GM11168 (cell line): ENCODE measurements at regions not wholly inside any gene's neighbourhood (a gene's known extent, or its start where the extent isn't known, plus 50 kb on each side); places are given as distances from the start of the nearest gene placed in this dataset.
"Not testable (repeated sequence)": the region's sequence is repeated elsewhere in the genome, so short reads cannot be mapped to it uniquely, and the experiment has no call there.

ENCODE experiments used
- in situ Hi-C: fragments of 300-500 bp; cut with MboI; formaldehyde crosslinking; loops from one replicate; pipeline ENCODE4 v1.12.0; 2022; ENCODE audit warnings: low sequenced_read_pairs; ENCODE audit not compliant: unreplicated experiment

- in situ Hi-C loops, result no loop called here
Measured at GRCh38 chr12:90832427-90832826, 122.5 kb downstream of the CCER1 start.

GRCh38 chr12:90831712-90832111 lies 123.3 kb downstream of the CCER1 start:
- in situ Hi-C loops, result no loop called here

- in situ Hi-C loops, result no loop called here
Measured at GRCh38 chr12:90829044-90829443, 125.9 kb downstream of the CCER1 start.

GRCh38 chr12:90828621-90829020 lies 126.4 kb downstream of the CCER1 start:
- in situ Hi-C loops, result no loop called here

DNA sequence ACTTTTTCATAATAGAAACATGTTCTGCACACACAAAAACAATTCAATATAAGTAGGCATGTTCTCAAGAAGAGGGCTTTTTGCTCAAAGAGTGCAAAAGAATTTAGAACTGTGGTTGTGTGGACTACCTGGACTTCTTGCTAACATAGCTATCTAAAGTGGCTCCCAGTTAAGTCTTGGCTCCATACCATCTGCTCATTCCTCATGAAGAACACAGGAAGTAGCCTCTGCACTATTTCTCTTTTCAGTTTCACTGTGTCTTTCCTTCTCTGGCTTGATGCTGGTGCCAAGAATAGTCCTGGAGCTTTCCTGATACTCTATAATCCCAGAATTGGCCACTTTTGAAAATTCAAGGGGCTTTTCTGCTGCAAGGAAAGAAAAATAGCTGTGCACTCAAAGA lies 127.4 kb downstream of the CCER1 start:
- in situ Hi-C loops, result no loop called here

- in situ Hi-C loops, result no loop called here
Measured at GRCh38 chr12:90826036-90826435, 128.9 kb downstream of the CCER1 start.

DNA sequence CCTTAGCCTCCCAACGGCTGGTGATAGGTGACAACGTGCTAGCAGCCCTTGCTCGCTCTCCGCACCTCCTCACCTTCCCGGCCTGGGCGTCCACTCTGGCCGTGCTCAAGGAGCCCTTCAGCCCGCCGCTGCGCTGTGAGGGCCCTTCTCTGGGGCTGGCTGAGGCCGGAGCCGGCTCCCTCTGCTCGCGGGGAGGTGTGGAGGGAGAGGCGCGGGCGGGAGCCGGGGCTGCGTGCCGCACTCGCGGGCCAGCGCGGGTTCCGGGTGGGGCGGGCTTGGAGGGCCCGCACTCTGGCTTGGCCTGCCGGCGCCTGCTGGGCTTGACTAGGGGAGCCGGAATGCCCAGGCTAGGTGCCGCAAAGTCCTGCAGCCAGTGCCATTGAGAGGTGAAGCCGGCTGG lies 131.1 kb downstream of the CCER1 start:
- in situ Hi-C loops, result no loop called here

DNA sequence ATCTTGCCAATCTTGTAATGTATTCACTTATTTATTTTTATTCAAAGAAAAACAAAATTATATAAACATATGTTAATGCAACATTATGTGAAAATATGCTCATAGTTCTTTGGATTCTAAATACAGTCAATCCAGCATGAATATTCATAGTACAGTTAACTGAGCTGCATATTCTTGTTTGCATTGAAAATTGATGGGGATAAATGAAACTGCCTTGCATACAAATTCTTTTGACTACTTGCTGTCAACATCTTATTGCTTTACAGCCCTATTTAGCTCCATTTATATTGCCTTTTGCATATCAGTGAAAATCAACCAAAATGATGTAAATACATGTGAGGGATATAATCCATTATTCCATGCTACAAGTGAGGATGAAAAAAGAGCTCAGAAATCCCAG lies 135.3 kb downstream of the CCER1 start:
- in situ Hi-C loops, result no loop called here

DNA sequence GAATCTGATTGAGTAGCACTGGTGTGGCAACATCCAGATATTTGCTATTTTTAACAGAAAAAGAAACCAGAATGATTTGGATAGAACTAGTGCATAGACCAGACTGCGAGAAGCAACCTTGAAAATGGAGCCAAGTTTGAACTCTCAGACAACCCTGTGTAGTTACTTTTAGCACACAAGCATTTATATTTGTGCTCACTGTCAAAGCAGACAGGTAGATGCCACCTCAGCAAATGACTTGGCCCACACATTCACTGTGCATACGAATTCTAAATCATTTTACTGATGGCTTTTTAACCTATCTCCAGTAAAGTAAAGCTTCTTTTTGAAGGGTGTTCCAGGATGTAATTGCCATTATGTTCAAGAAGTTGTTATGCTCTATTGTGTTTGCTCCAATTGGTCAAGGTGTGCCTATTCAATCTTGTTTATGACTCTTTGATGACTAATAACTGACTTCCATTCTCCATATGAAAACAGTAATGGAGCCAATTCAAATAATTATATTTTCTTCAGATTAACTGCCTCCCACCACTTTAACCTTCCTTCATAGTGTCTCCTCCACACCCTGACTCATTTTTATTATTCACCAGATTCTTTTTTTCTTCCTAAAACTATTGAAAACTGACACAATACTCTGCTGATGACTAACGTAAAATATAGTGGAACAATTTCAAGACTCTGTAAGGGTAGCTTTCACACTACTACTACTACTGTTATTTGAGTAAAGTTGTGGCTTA lies 138.5 kb downstream of the CCER1 start:
- in situ Hi-C loops, result no loop called here

GRCh38 chr12:90809940-90810339 lies 145.0 kb downstream of the CCER1 start:
- in situ Hi-C loops, result no loop called here

DNA sequence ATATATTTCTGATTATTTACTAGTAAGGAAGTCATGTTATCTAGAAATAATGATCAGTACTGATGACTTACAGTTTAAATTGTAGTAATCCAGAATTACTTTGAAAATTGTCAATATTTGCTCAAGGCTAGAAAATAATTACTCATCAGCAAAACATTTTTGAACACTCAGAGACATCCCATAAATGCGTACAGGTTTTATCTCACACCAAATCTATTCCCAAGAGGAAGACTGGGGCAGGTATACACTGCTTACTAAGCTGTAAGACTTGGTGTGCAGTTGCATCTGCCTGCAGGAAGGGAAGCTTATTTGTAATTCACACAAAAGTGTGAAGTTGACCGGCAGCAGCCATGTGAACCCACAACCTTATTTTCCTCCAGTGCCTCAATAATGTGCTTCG lies 146.4 kb downstream of the CCER1 start:
- in situ Hi-C loops, result no loop called here

DNA sequence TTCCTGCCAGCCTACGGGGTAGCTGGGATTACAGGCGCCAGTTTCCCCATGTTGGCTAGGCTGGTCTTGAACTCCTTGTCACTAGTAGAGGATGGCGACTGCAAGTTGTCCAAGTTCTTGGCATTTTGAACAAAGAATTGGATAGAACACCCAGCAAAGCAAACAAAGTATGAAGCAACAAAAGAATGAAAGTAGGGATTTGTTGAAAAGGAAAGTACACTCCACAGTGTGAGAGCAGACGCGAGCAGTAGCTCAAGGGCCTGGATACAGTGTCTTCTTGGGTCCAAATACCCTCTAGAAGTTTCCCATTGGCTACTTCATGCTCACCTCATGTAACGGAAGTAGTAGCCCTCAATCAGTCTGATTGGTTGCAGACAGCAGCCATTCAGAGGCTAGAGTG lies 152.2 kb downstream of the CCER1 start:
- in situ Hi-C loops, result no loop called here

DNA sequence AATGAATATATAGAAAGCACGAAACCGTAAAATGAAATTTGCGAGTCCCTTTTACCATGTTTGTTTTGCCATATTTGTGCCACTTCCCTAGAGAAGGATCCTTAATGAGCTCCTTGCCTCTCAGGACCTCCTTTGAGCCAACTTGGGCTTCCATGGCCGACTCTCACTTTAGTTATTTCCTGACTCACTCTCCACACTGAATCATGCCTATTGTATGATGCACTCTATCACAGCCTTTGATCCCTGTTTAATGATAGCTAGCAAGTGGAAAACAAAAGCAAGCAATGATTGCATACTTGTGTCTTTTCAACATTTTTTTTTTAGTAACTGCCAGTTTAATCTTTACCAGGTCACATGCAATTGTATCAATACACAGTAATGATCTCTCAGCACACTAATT lies 153.2 kb downstream of the CCER1 start:
- in situ Hi-C loops, result no loop called here

- in situ Hi-C loops, result no loop called here
Measured at GRCh38 chr12:90794212-90794611, 160.8 kb downstream of the CCER1 start.

DNA sequence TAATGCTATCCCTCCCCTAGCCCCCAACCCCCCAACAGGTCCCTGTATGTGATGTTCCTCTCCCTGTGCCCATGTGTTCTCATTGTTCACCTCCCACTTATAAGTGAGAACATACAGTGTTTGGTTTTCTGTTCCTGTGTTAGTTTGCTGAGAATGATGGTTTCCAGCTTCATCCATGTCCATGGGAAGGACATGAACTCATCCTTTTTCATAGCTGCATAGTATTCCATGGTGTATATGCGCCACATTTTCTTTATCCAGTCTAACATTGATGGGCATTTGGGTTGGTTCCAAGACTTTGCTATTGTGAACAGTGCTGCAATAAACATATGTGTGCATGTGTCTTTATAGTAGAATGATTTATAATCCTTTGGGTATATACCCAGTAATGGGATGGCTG lies 162.3 kb downstream of the CCER1 start:
- in situ Hi-C loops, result not testable (repeated sequence)

DNA sequence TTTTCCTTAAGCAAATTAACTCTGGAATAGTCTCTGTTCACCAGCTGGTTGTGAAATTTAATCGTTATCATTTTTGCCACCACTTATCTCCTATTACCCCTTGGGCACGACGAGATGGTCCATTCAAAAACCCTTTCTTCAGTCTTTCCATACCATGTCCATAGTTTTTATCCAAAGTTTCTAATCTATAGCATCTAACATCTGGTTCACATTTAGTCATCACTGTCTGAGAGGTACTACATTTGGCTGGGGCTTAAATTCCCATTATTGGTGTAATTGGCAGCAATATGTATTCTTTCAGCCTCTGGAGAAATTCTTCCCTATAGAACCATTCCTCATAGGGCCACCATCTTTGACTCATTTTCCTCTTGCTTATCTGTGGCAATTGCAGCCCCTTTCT lies 163.5 kb downstream of the CCER1 start:
- in situ Hi-C loops, result no loop called here

GRCh38 chr12:90790747-90791146 lies 164.2 kb downstream of the CCER1 start:
- in situ Hi-C loops, result no loop called here

- in situ Hi-C loops, result no loop called here
Measured at GRCh38 chr12:90773491-90773890, 181.5 kb downstream of the CCER1 start.

- in situ Hi-C loops, result no loop called here
Measured at GRCh38 chr12:90770861-90771260, 184.1 kb downstream of the CCER1 start.

DNA sequence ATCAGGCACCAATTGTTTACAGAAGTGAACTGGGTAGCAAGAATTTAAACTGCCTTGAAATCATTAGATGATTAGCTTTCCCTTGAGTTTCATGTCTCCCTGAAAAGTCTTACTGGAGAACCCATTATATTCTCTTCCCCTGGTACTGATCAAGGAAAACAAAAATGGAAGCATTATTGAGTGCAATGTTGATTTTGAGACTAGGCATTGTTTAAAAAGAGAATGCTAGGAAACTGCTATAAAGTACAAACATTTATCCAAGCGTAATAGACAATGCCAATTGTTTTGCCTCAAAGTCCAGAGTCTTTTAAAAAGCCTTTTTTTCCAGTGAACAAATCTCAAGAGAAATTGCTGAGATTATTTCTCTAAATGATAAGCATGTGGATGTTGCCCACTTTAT lies 197.0 kb downstream of the CCER1 start:
- in situ Hi-C loops, result no loop called here

GRCh38 chr12:90745211-90745610 lies 209.8 kb downstream of the CCER1 start:
- in situ Hi-C loops, result no loop called here

DNA sequence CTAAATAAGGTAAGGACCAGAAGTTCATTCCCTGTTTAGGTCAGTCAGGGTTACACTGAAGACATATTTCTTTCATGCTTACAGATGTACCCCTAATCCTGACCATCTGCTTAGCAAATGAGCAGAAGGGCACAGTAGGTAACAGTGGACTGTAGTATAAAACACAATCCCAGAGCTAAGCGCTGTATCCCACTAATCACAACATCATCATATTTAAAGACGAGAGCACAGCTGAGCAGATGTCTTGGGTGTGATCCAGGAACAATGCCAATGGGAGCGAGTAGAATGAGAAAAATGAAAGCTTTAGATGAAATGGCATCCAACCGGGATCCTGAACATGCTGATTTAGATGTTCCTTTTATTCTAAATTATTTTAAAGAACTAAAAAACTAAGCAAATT lies 213.4 kb downstream of the CCER1 start:
- in situ Hi-C loops, result no loop called here

DNA sequence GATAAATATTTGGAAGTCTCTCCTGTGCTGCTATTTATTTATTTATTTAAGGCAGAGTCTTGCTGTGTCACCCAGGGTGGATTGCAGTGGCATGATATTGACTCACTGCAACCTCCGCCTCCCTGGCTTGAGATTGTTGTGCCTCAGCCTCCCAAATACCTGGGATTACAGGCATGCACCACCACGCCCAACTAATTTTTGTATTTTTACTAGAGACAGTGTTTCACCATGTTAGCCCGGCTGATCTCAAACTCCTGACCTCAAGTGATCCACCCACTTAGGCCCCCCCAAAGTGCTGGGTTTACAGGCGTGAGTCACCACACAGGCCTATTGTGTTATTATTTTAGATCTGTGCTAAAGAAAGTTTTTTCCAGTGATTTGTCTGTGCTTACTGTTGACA lies 225.2 kb downstream of the CCER1 start:
- in situ Hi-C loops, result no loop called here
